ENCODE measurements at regions not wholly inside any gene's neighbourhood (a gene's known extent, or its start where the extent isn't known, plus 50 kb on each side); places are given as distances from the start of the nearest gene placed in this dataset.

GRCh38 chr13:89584058-89584620, 1763.3 kb upstream of the MIR17HG start:
- DNase-seq (ENCODE audit: low read depth): no peak

DNA sequence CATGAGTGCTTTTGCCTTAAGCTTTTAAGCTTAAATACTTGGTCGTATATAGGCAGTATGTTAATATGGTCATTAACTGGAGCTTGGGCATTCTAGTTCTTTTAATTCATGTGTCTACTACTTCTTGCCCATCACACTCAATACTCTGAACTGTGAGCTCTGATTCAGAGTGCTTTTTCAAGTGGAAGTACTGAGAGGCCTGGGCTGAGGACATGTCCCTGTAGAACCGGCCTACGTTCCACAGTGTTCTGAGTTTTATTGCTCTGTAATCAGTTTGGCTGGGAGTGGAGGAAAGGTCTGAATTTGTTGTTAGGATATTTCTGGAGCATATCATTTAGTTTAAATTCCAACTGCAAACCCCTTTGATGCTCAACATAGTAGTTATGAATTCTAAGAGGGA, 1744.8 kb upstream of the MIR17HG start:
- no peak for DNase-seq (ENCODE audit: low read depth)

GRCh38 chr13:89603187-89603586, 1744.3 kb upstream of the MIR17HG start:
- no peak for DNase-seq (ENCODE audit: low read depth)

DNA sequence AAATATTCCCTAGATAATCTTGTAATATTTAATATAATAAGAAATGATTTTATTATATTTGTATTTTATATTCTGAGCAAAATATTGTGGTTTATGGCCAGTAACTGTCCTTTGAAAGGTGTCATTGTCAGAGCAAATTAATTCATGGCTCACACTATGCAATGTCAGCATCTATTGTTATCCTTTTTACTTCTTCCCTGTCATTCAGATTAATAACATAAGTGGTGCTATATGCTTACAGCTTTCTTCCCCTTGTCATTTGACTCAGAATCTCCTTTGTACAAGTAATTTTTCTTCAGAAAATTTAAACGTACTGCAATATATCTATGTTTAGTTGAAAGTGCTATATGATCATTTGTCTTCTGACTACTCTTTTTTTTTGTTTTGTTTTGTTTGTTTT, 1738.2 kb upstream of the MIR17HG start:
- no peak for DNase-seq (ENCODE audit: low read depth)

GRCh38 chr13:89610331-89610730, 1737.2 kb upstream of the MIR17HG start:
- no peak for DNase-seq (ENCODE audit: low read depth)

DNA sequence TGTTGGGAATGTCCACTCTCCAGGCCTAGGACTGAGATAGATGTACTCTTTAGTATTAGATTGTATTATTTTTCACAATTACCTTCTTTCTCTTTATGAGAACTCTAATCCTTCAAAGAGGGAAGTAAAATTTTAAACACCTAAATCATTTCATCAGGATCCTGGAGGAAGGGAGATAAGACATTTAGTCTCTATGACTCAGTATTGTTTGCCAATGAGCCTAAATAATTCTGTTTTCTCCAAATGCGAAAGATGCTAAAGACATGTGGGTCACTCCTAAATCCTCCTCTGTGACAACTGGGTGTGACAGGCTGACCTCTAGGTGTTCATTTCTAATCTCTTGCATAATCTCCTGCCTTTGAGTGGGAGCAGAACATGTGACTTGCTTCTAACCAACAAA, 1736.6 kb upstream of the MIR17HG start:
- DNase-seq (ENCODE audit: low read depth): no peak

GRCh38 chr13:89627996-89628395, 1719.5 kb upstream of the MIR17HG start:
- DNase-seq (ENCODE audit: low read depth): no peak

- no peak for DNase-seq (ENCODE audit: low read depth)
Observed at GRCh38 chr13:89628567-89628966, 1718.9 kb upstream of the MIR17HG start.

DNA sequence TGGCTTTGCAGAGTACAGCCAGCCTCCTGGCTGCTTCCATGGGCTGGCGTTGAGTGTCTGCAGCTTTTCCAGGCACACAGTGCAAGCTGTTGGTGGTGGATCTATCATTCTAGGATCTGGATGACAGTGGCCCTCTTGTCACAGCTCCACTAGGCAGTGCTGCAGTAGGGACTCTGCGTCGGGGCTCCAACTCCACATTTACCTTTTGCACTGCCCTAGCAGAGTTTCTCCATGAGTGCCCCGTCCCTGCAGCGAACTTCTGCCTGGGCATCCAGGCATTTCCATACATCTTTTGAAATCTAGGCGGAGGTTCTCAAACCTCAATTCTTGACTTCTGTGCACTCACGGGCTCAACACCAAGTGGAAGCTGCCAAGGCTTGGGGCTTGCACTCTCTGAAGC, 1697.3 kb upstream of the MIR17HG start:
- no peak for DNase-seq (ENCODE audit: low read depth)

- no peak for DNase-seq (ENCODE audit: low read depth)
Observed at GRCh38 chr13:89660752-89661151, 1686.7 kb upstream of the MIR17HG start.

DNA sequence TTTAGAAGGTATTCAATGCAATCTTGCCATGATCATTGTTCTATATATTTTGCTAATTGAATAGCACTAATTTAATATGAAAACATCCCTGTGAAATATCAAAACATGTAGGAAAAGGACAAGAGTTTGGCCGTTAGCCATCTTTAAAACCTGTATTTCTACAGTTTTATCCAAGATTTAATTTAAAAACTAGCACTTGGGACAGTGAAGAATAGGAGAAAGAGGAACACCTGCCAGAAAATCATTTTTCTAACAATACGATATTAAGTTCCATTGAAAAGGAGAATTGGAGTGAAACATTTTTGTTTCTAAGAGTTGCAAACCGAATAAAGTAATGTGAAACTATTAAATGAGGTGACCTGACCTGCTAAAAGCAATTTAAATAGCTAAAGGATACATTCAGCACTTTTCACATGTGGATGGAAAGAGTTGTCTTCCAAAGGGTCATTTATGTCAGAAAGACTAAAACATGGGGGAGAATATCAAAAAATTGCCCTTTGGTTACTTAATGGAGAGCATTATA, 1673.6 kb upstream of the MIR17HG start:
- DNase-seq (ENCODE audit: low read depth): no peak

DNA sequence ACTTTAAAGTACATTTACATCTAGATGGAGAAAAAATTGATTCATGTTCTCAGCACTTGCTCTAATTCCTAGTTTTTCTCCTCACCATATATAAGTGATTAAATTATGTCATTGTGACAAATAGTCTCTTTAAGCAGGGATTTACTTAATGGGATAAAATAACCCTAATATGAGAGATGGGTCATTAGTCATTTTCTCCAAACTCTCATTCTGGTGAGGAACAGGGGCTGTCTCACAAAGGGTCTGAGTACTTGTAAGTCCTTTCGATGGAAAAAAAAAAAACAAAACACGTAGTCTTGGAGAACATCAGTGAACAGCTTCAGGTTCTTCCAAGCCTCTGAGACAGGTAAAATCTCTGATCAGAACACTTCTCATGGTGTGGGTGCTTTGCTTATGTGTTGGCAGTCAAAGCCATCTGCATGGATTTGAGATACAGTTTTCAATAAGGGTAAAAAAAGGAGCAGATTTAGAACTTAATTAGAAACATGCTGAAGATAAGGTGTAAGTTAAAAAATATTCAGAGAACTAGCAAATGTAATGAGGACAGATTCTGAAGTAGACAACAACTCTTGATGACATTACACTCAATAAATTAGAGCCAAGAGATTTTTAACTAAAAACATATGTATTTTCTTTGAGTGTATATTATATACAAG, 1668.9 kb upstream of the MIR17HG start:
- DNase-seq (ENCODE audit: low read depth): no peak

DNA sequence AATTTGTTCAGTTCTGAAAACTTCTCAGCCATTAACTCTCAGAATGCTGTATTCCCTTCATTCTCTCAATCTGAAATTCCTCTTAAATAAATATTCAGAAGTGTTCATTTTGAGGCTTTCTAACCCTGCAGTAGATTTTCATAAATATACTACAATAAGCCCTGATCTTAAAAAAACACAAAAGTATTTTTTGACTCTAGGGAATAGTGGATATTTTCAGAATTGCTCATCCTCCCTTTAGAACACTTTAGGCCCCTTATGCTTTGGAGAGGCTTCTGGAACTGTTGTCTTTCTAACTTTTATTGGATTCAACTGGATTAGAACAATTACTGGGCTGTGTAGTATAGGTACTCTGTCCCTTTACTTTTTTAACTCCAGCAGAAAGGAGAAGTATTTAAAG, 1662.6 kb upstream of the MIR17HG start:
- no peak for DNase-seq (ENCODE audit: low read depth)

DNA sequence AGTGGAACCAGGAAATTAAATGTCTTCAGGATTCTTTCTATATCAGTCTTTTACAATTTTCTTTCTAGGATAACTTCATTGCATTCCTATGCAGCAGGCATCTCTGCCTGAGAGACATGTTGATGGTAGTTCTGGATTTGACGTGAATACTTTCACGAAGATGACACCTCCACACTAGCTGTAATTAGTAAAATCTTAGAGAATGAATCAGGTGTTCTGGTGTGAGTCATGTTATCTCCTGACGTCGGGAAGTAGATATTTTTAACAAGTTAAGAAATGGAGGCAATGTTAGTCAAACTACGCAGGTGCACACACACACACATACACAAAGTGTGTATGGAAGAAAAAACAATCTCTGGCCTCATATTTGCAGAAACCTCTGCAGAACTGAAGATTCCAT, 1661.3 kb upstream of the MIR17HG start:
- DNase-seq (ENCODE audit: low read depth): no peak

DNA sequence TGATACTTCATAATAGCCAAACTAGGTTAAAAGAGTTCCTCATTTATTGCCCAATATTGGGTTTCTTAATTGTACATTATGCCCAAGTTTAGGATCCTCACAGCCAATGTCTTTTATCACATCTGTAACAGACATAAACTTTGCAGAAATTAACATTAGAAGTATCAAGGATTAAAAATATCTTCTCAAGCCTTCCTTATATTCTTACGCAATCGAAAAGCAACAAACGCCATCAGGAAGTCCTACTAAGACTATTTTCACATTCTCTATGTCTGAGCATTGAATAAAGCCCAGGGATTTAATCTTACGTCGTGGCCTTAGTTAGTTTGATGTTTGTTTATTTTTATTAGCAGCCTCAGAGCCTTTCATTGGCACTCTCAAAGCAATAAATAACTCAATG, 1660.4 kb upstream of the MIR17HG start:
- DNase-seq (ENCODE audit: low read depth): no peak

DNA sequence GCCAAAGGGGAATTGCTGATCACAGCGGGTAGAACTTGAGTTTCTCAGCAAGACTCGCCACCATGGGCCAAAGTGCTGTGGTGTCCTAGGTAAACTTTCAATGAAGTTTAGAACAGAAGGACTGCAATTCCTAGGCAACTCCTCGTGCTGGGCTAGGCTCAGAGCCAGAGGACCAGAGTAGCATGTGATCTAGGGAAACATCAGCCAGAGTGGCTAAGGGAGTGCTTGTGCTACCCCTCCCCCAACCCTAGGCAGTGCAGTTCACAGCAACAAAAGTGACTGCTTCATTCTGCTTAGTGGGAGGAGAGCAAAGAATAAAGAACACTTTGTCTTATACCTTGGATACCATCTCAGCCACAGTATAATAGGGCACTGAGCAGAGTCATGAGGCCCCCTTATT, 1658.6 kb upstream of the MIR17HG start:
- no peak for DNase-seq (ENCODE audit: low read depth)

DNA sequence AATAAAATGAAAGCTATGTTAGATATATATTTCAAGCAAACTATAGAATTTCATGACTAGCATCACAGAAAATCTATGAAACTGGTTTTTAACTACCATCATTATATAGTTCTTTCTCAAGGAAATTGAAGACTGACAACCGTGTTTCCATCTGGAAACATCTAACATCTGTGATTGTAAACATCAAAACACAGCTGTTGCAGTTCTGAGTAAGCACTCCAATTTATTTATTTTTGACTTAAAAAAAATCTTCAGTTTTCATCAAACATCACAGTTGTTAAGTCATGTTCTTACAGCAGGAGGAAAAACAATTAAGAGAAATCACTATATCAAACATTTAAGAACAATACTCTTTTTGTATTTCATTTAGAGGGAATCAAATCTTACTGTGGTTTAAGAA, 1653.0 kb upstream of the MIR17HG start:
- DNase-seq (ENCODE audit: low read depth): no peak

- DNase-seq (ENCODE audit: low read depth): no peak
Observed at GRCh38 chr13:89695343-89696257, 1651.9 kb upstream of the MIR17HG start.

- DNase-seq (ENCODE audit: low read depth): no peak
Observed at GRCh38 chr13:89701913-89702312, 1645.6 kb upstream of the MIR17HG start.

GRCh38 chr13:89704040-89704439, 1643.4 kb upstream of the MIR17HG start:
- DNase-seq (ENCODE audit: low read depth): no peak

DNA sequence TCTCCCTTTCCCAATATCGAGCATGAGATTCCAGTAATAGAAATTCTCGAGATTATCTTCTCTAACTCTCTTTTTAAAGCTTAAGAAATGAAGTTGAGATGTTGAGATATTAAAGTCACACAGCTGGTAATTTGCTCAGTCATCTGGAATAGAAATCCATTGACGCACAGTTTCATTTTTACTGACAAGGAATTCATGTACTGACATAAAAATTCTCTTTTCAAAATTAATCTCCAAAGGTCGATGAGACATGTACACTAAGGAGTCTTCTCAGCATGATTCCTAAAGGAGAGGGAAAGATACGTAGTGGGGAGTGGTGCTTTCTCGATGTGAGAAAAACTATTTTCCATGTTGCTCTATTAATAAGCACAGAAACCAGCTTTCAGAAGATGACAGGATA, 1639.5 kb upstream of the MIR17HG start:
- no peak for DNase-seq (ENCODE audit: low read depth)

DNA sequence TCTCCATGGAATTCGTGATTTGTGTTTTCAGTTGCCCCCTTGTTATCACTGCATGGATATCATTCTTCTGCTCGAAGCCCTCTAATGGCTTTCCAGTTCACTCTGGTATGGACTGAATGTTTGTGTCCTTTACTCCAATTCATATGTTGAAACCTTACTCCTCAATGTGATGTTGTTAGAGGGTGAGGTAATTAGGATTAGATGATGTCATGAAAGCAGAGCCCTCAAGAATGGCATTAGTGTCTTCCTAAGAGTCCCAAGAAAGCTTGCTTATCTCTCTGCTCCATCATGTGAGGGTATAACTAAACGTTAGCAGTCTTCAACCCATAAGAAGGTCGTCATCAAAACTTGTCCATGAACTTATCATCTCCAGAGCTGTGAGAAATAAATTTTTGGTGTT, 1626.3 kb upstream of the MIR17HG start:
- no peak for DNase-seq (ENCODE audit: low read depth)

Measured in activated T-helper 1 cell treated with Interleukin-2 at 50 U/mL for 16 hours (primary cell).